Choroid plexus epithelial cell (primary cell): ENCODE measurements at regions not wholly inside any gene's neighbourhood (a gene's known extent, or its start where the extent isn't known, plus 50 kb on each side); places are given as distances from the start of the nearest gene placed in this dataset.

ENCODE experiments used
- DNase-seq: peaks from one replicate; pipeline ENCODE4 v3.0.0-alpha.2; 2010; ENCODE audit warnings: low read depth
- H3K4me3 ChIP-seq: 2 replicates; pipeline ENCODE4 v1.5.1; 2011; ENCODE audit warnings: low read depth, mild to moderate bottlenecking, control low read depth, low read length, moderate library complexity
- TF ChIP-seq, protein P1 (sequence below): conservative IDR thresholded peaks from 2 replicates; pipeline ENCODE4 v1.5.1; 2011; ENCODE audit warnings: low read depth, mild to moderate bottlenecking, control low read depth, inconsistent platforms, low read length, moderate library complexity

- no peak overlapping the region for H3K4me3 ChIP-seq
- no peak for DNase-seq
- TF ChIP-seq, protein P1, sequence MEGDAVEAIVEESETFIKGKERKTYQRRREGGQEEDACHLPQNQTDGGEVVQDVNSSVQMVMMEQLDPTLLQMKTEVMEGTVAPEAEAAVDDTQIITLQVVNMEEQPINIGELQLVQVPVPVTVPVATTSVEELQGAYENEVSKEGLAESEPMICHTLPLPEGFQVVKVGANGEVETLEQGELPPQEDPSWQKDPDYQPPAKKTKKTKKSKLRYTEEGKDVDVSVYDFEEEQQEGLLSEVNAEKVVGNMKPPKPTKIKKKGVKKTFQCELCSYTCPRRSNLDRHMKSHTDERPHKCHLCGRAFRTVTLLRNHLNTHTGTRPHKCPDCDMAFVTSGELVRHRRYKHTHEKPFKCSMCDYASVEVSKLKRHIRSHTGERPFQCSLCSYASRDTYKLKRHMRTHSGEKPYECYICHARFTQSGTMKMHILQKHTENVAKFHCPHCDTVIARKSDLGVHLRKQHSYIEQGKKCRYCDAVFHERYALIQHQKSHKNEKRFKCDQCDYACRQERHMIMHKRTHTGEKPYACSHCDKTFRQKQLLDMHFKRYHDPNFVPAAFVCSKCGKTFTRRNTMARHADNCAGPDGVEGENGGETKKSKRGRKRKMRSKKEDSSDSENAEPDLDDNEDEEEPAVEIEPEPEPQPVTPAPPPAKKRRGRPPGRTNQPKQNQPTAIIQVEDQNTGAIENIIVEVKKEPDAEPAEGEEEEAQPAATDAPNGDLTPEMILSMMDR, result no peak
Observed at GRCh38 chr4:176843710-176844109, 51.0 kb upstream of the VEGFC start.

- no peak overlapping the region for H3K4me3 ChIP-seq
- TF ChIP-seq, protein P1, result no peak
- peak; percentile 41 for DNase-seq
Observed at GRCh38 chr4:176844448-176844847, 51.7 kb upstream of the VEGFC start.

DNA sequence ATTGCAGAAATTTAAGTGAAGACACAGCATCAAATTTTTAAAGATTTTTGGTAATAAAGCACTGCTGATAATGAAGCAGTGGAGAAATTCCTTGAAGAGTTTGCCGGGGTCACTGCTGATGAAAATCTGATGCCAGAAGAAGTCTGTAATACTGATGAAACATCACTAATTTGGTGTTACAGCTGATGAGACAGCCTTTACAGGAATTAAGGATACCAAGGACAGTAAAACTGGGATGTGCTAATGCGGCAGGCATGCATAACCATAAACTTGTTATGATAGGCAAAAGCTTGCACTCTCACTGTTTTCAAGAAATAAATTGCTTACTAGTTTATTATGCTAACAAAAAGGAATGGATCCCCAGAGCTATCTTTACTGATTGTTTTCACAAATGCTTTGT, 52.9 kb upstream of the VEGFC start:
- DNase-seq, result no peak

DNA sequence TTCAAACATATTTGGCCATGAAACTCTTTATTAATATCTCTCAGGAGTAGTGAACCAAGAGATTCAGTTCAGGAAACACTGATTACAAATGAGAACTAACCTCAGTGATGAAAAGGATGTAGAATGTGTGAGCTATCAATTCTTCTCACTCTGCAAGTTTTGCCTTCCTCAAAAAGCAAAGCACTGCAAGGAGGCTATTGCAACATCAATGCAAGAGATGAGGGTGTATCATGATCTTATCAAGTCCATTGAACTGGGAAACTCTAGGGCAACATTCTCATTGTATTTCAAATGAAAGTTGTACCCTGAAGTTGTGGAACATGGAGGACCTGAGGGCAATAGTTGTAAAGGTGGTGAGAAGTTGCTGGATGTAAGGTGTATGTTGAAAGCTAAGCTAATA, 56.4 kb upstream of the VEGFC start:
- H3K4me3 ChIP-seq, result no peak overlapping the region
- TF ChIP-seq, protein P1, result no peak
- DNase-seq, result peak; percentile 20

More for the DNA sequence above, 52.9 kb upstream of the VEGFC start:
- H3K4me3 ChIP-seq, result no peak overlapping the region
- TF ChIP-seq, protein P1, result no peak

GRCh38 chr4:176850436-176850835, 57.7 kb upstream of the VEGFC start:
- DNase-seq, result no peak
- TF ChIP-seq, protein P1, result no peak
- H3K4me3 ChIP-seq, result no peak overlapping the region

DNA sequence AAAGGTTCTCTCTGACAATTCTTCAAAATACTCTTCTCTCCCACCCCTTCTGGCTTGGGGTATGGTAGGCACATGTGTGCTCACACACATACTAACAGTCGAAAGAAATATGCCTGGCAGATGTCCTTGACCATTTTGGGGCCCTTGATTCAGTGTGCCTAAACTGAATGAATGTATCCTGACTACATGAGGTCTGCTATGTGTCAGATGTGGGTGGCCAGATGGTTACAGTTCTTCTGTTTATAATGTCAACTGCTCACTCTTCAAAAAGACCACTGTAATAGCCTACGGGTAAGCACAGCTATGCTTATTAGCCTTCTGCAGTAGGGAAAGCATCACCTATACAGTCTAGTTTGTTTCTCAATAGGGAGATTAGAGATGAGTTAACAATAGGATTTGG, 63.7 kb upstream of the VEGFC start:
- TF ChIP-seq, protein P1, result no peak
- H3K4me3 ChIP-seq, result no peak overlapping the region
- DNase-seq, result no peak

DNA sequence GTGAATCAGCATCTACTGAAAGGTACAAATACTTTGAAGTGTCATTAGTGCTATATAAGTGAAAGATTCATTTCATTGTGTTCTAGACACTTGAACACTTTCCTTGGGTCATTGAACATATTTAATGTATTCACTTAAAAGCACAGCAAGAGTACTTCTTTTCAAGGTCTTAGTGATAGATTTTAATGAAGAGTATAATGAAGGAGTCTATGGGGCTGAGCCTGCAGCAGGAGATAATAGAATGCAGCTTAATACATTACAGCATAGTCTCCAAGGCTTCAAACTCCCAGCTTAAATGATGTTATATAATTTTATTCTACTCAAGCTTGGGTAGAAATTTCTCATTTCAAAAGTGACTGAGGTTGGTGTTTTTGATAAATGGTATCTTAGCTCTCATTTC, 66.1 kb upstream of the VEGFC start:
- TF ChIP-seq, protein P1, result no peak
- DNase-seq, result no peak
- no peak overlapping the region for H3K4me3 ChIP-seq
